ENCODE measurements at regions not wholly inside any gene's neighbourhood (a gene's known extent, or its start where the extent isn't known, plus 50 kb on each side); places are given as distances from the start of the nearest gene placed in this dataset.

- TF ChIP-seq TAF1 (IDR thresholded peaks at IDR 0.05; ENCODE audit: borderline replicate concordance, insufficient read depth, low read length) (no peak), REST (IDR thresholded peaks at IDR 0.05; ENCODE audit: insufficient read depth in 1 of 2, low read depth in 2 of 2, low read length in 2 of 2) (no peak), POLR2AphosphoS5 (IDR thresholded peaks at IDR 0.05; ENCODE audit: low read depth, low read length) (no peak)
Observed at GRCh38 chr17:77790143-77790829, 168.2 kb upstream of the TNRC6C start.

All from PFSK-1 (cell line).